ENCODE measurements at regions not wholly inside any gene's neighbourhood (a gene's known extent, or its start where the extent isn't known, plus 50 kb on each side); places are given as distances from the start of the nearest gene placed in this dataset.
"Not testable (repeated sequence)": the region's sequence is repeated elsewhere in the genome, so short reads cannot be mapped to it uniquely, and the experiment has no call there.

GRCh38 chr11:24216488-24216887 lies 280.4 kb upstream of the LUZP2 start:
- DNase-seq, result no peak

- not testable (repeated sequence) for DNase-seq
Observed at GRCh38 chr11:24217319-24217718, 279.5 kb upstream of the LUZP2 start.

GRCh38 chr11:24225501-24225900 lies 271.4 kb upstream of the LUZP2 start:
- DNase-seq, result no peak

- DNase-seq, result no peak
Observed at GRCh38 chr11:24226606-24227005, 270.2 kb upstream of the LUZP2 start.

- no peak for DNase-seq
Observed at GRCh38 chr11:24233041-24233440, 263.8 kb upstream of the LUZP2 start.

GRCh38 chr11:24234822-24235508 lies 261.9 kb upstream of the LUZP2 start:
- peak; percentile 32 for DNase-seq

GRCh38 chr11:24238771-24239645 lies 257.8 kb upstream of the LUZP2 start:
- peak; percentile 88 for DNase-seq

- no peak for DNase-seq
Observed at GRCh38 chr11:24239930-24240329, 256.9 kb upstream of the LUZP2 start.

GRCh38 chr11:24240496-24241175 lies 256.2 kb upstream of the LUZP2 start:
- DNase-seq, result peak; percentile 75

GRCh38 chr11:24246715-24247114 lies 250.1 kb upstream of the LUZP2 start:
- no peak for DNase-seq

GRCh38 chr11:24247846-24248245 lies 249.0 kb upstream of the LUZP2 start:
- no peak for DNase-seq

- no peak for DNase-seq
Observed at GRCh38 chr11:24249921-24250320, 246.9 kb upstream of the LUZP2 start.

- no peak for DNase-seq
Observed at GRCh38 chr11:24253237-24253760, 243.6 kb upstream of the LUZP2 start.

- no peak for DNase-seq
Observed at GRCh38 chr11:24264868-24265267, 232.0 kb upstream of the LUZP2 start.

- DNase-seq, result no peak
Observed at GRCh38 chr11:24267014-24267413, 229.8 kb upstream of the LUZP2 start.

GRCh38 chr11:24271798-24272197 lies 225.1 kb upstream of the LUZP2 start:
- DNase-seq, result no peak

- not testable (repeated sequence) for DNase-seq
Observed at GRCh38 chr11:24274214-24274781, 222.6 kb upstream of the LUZP2 start.

- DNase-seq, result no peak
Observed at GRCh38 chr11:24286238-24286637, 210.6 kb upstream of the LUZP2 start.

- DNase-seq, result no peak
Observed at GRCh38 chr11:24289301-24289700, 207.6 kb upstream of the LUZP2 start.

GRCh38 chr11:24293964-24294363 lies 202.9 kb upstream of the LUZP2 start:
- DNase-seq, result no peak

- no peak for DNase-seq
Observed at GRCh38 chr11:24295360-24295759, 201.5 kb upstream of the LUZP2 start.

- no peak for DNase-seq
Observed at GRCh38 chr11:24297461-24297860, 199.4 kb upstream of the LUZP2 start.

GRCh38 chr11:24298146-24298545 lies 198.7 kb upstream of the LUZP2 start:
- peak; percentile 15 for DNase-seq
